CD4-positive, alpha-beta T cell treated with Interferon alpha-2 for 1 hour (primary cell): ENCODE measurements at regions not wholly inside any gene's neighbourhood (a gene's known extent, or its start where the extent isn't known, plus 50 kb on each side); places are given as distances from the start of the nearest gene placed in this dataset.

Experiments
- DNase-seq, 2 donors: peaks; one replicate each; pipeline ENCODE4 v3.0.0-alpha.2; 2020 to 2022

GRCh38 chr7:108711611-108712010 lies 141.9 kb downstream of the DNAJB9 start:
- no peak for DNase-seq

DNA sequence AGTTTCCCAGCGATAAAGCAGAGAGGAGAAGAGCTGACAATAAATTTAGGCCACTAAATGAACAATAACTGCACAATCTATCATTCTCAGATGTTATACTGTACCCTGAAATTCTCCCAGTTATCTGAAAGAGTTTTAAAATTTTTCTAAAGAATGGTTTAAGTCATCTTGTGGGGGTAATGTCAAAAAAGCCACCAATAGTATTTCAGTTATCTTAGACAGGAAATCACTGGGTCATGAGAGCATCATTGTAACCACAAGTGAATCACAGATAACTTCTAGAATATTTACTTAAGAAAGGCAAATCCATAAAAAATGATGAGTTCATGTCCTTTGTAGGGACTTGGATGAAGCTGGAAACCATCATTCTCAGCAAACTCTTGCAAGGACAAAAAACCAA lies 147.1 kb downstream of the DNAJB9 start:
- DNase-seq, result no peak

GRCh38 chr7:108717781-108718180 lies 148.1 kb downstream of the DNAJB9 start:
- no peak for DNase-seq

DNA sequence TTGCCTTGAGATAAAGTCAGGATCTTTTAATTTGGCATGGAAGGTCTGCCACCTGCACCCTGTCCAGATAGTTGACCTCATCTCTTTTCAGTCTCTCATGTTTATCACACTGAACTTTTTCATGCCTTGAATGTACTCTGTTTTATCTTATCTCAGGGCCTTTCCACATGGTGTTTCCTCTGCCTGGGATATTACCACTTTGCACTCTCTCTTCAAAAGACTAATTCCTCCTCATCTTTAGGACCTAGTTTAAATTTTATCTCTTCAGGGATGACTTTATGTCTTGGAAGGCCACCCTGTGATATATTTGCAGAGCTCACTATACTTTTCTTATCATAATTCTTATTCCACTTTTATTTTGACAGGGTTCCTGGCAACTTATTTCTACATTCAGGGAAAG lies 150.0 kb downstream of the DNAJB9 start:
- no peak for DNase-seq

GRCh38 chr7:108722561-108722960 lies 152.9 kb downstream of the DNAJB9 start:
- no peak for DNase-seq

- no peak for DNase-seq
Observed at GRCh38 chr7:108723381-108723814, 153.7 kb downstream of the DNAJB9 start.

DNA sequence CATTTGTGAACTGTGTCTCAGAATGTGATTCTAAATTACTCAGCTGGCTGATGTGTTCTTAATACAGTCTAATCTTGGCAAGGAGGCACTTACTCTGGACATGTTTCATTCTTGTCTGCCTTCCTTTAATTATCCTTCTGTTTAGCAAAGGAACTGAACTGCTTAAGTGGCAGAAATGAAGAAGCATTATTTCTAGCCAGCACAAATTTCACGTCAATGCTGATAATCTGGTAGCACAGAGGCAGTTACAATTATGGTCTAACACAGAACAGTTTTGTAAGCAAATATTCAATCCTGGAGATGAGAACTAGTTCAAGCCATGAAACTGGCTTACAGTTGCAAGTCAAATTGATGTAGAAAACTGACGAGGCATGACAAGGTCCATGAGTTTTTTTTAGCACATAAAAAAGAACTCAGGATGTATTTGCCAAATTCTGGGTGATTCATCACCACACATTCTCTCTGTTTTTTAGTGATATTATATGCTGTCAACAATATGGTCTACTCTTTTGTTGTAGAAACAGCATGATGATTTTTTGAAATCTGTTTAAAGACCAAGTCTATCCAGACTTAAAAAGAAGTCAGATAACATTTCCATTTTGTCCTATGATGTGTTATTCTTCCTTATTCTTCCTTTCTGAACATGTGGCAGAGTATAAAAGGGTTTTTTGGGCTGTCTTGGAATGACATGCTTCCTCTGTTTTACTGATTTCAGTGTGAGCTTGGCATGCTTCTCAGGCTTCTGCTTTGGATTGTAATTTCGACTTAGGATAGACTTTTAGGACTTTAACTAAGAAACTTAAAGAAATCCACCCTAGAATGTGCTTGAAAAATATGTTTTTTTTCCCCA lies 154.8 kb downstream of the DNAJB9 start:
- DNase-seq, result no peak

GRCh38 chr7:108735814-108736213 lies 166.1 kb downstream of the DNAJB9 start:
- DNase-seq, result no peak

- DNase-seq, result no peak
Observed at GRCh38 chr7:108736221-108736891, 166.7 kb downstream of the DNAJB9 start.

DNA sequence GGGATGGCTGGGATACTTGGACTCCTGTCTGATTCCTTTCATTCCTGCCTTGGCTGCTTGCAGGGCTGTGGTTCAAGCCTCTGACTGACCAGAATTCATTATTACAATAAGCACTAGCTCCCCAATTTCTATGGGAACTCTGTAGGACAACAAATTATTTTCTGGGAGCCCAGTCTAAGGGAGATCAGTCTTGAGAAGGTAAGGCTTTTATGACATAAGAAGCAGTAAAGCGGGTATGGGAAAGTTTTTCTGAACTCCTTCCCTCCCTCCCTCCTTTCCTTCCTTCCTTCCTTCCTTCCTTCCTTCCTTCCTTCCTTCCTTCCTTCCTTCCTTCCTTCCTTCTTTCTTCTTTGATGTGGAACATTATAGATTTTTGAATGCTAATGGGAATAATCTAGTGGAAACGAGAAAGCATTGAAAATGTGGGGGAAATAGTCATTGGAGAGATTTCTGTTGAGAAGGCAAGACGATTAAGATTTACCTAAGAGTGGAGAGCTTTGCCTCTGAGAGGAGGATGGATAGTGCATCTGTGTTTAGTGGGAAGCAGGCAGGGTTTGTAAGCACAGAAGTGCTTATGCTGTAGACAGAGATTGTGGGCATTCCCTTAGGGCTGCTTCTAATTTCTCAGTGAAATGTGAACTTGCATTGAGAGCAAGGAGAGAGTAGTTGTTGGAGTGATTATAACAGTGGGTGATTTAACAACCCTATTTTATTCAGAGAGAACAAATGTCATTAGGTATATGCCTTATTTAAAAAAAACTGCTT lies 201.5 kb downstream of the DNAJB9 start:
- no peak for DNase-seq

DNA sequence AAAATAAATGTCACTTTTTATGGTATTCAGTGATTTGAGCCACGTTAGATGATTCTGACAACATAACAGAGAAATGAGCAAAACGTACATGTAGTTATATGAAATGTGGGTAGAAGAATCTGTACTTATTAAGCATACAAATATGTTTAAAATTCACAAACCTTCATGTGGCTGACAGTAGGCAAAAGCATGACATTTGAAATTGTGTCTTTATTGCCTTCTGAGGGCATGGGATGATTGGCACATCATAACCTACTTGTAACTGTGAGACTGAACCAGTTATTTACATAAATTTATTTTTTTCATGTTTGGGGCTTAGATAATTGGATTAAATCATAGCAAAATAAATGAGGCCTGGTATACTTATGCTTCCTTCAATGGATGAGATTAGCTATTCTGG lies 202.2 kb downstream of the DNAJB9 start:
- no peak for DNase-seq

DNA sequence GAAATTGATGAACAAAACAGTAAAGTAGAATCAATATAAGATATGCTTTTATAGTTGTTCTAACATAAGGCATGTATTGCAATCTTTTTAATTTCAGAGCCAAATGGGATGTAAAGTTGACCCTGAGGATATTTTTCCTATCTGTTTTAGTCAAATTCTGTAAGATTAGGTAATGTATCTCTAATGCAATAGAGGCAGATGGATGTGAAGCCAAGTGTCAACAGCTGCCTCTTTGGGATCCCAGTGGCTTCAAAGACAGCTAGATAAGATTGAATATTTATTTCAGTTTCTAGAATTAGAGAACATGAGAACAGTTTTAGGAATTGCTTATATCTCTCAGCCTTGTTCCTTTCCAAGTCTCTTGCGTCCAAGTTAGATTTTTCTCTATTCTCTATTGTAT lies 208.3 kb downstream of the DNAJB9 start:
- DNase-seq, result no peak

GRCh38 chr7:108789451-108789850 lies 219.8 kb downstream of the DNAJB9 start:
- no peak for DNase-seq

GRCh38 chr7:108794466-108794865 lies 224.8 kb downstream of the DNAJB9 start:
- no peak for DNase-seq

GRCh38 chr7:108802650-108803049 lies 233.0 kb downstream of the DNAJB9 start:
- DNase-seq, result no peak

DNA sequence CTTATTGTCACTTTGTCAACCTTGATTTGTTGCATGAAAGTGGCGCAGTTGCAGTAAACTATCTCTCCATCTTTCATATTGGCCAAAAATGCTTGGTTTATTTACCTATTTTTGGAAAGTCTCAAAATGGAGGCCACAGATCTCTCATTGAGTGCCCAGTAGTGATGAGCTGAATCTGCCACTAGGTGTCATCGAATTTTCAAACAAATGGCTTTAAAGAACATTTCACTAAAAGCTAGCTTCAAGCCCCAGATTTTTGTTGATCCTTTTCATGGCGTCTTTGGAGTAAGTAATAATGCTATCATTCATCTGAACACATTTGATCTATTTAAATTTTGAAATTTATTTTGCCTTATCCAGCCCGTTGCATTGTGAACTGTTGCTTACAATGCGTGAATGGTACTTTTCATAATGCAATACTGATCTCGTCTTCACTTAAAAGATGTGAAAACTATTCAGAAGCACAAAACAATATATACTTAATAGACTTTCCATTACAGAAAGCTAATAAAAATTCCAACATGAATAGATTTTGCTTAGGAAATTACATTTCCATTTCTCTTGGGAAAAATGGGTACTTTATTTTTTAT lies 236.2 kb downstream of the DNAJB9 start:
- no peak for DNase-seq

DNA sequence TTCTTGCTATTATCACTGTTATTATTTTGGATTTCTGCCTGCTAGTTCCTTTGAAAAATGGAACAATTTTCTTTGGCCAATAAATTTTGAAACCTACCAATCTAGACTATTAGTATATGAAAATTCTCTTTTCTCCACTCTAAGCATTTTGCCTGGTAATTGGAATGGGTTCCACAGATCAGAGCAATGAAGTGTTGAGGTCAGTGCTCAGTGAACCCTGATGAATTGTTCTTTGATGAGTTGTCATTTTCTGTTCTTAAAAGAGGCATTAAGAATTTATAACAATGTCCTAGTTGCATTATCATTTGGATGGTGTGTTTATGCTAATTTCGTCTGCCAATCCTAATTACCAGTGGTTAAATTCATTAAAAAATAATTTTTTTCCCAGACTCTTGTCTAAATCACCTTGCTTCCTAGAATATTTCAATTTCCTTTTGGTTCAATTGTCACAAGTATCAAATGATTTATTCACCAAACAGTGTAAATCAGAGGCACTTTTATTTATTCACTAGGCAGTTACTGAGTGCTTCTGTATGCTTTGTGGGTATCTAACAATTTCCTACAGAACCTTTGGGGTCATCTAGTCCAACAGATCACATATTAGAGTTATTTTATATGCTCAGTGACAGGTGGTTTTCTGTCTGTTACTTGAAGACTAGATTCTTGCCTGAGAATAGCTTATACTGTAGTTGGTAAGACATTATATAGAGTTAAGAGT lies 239.0 kb downstream of the DNAJB9 start:
- DNase-seq, result no peak

DNA sequence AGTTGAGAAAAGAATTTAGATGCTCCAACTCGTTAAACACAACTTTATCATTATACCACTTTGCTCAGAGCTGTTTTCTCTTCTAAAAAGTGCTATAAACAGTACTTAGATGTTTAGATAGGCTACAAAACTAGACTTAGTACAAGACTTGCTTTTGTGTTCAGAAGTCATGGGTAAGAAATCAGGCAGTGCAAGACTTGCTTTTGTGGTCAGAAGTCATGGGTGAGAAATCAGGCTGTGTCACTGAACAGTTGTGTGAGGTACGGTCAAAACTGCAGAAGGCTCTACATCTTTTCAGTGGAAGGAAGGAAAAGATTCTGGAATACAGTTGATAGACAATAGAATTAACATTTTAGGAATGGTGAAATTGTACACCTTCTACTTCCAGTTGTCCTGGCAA lies 239.7 kb downstream of the DNAJB9 start:
- no peak for DNase-seq

DNA sequence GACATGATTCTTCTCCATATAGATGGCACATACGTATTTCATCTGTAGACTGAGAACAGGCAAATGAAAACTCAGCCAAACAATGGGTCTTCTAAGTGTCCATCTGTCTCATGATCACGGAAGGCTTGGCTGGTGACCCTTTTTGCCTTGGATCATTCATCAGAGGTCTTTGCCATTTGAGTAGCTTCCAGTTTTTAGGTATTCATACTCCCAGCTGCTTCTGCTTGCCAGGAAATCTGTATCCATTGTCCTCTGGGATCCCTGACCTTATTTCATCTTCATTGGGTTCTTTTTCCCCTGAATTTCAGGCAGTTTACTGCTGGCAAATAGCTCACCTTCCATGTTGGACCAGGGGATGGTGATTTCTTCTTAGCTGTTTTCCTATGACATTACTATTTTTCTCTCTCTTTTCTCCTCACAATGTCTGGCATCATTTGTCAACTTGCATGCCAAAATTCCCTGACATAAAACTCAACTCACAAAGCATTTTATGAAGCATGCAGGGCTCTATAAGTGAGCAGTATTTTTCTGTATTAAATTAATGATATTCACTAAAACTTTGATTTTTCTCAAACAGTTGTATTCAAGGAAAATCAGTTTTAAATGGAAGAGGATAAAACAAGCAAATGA lies 241.2 kb downstream of the DNAJB9 start:
- no peak for DNase-seq

DNA sequence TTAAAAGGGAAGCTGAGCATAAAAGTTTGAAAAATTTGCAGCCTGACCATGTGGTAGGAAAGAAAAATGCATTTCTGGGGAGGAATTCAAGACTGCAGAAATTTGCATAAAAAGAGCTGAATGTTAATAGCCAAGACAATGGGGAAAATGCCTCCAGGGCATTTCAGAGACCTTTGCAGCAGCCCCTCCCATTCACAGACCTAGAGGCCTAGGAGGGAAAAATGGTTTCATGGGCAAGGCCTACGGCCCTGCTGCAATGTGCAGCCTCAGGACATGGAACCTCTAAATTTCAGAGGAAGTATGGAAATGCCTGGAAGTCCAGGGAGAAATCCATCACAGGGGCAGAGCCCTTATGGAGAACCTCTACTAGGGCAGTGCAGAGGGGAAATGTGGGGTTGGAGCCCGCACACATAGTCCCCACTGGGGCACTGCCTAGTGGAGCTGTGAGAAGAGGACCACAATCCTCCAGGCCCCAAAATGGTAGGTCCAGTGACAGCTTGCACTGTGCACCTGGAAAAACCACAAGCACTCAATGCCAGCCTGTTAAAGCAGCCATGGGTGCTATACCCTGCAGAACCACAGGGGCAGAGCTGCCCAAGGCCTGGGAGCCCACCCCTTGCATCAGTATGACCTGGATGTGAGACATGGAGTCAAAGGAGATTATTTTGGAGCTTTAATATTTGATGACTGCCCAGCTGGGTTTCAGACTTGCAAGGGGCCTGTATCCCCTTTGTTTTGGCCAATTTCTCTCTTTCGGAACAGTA lies 243.8 kb downstream of the DNAJB9 start:
- no peak for DNase-seq

DNA sequence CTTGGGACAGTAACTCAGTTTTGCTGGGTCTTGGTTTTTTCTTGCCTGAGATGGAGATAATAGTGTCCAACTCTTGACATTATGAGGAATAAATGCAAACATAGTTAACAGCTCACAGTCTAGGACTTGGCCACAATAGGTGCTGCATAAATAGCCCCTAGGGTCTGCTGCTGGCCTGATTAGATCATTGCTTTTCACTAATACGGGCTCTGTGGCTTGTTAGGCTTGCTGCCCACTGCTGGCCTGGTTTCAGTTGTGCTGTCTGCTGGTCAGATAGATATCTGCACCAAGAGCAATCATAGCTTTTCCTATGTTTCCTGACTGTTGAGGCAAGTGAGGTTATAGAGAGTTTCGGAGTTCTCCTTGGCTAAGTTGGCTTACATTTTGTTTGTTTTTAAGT lies 246.1 kb downstream of the DNAJB9 start:
- DNase-seq, result no peak
